GM18519 (cell line): ENCODE measurements at regions not wholly inside any gene's neighbourhood (a gene's known extent, or its start where the extent isn't known, plus 50 kb on each side); places are given as distances from the start of the nearest gene placed in this dataset.

ENCODE experiments used
- ATAC-seq: cut with Tn5 transposase; IDR thresholded peaks from one replicate; pipeline ENCODE4 v1.9.1; 2021; ENCODE audit warnings: mild to moderate bottlenecking, moderate library complexity; ENCODE audit not compliant: unreplicated experiment, low FRiP score

DNA sequence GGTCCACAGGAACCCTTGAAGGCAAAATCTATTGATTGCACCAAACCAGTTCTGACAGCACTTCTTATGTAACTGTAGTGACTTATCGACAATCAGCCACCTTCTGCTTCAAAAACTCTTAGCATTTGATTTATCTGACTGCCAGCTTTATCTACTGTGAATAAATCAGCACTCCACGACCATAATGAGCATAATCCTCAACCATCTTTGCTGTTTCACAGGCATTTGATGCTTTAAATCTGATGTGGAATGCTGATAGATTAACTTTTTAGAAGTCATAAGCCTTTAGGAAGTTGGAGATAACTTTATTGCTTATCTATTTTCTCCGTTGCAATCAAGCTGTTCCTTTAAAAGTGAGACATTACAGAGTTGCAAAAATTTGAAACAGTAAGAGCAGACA lies 101.5 kb upstream of the PTCHD4 start:
- no peak for ATAC-seq

DNA sequence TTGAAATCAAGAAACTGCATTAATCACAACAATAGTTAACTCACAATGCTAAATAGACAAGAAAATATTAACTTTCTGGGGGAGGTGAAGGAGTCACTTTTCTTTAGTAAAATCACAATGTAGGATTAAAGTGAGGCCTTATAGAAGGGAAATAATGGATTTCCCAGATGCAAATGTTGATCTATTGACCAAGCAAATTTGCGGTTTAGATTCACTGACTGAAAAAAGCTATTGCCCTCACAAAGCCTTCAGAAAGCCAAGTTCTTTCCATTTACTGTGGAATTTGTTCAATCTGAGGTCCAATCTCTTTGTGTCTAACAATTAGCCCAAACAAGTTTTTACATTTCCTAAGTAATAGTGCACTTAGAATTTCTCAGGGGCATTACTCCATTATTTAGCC lies 95.1 kb upstream of the PTCHD4 start:
- ATAC-seq: no peak

DNA sequence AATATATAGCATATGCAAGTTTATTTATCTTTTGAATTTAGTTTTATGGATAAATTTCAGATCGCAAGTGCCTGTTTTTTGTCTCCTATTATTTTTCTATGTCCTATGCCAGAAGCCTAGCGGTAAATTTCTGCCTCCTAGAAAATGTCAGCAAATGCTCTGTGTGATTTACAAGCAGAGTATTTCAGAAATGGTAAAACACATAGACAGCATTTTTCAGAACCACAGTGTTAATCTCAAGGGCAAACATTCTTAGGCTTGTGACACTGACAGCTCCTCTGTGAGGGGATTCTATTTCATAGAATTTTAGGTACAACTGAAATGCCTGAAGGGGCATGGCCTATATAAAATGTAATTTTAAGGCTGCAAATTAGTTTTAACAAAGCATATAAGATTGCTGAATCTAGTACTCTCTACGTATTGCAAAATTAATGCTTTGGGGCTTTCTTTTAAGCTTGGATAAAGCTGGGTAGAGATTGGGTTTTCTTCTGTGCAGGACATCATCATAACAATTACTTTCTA lies 89.9 kb upstream of the PTCHD4 start:
- no peak for ATAC-seq

DNA sequence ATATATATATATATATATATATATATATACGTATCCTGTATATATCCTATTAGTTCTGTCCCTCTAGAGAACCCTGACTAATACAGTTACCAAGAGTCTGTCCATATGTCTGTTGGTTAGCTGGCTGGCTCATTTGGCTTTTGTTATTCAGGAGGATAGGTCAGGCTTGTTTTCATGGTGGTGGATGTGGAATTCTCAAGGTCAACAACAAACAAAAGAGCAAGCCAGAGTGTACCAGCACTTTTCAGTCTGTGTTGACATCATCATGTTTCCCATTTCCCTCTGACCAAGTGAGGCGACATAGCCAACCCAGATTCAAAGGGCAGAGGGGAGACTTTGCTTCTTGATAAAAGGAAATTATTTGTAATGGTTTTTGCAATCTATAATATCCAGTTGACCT lies 88.5 kb upstream of the PTCHD4 start:
- ATAC-seq: no peak

DNA sequence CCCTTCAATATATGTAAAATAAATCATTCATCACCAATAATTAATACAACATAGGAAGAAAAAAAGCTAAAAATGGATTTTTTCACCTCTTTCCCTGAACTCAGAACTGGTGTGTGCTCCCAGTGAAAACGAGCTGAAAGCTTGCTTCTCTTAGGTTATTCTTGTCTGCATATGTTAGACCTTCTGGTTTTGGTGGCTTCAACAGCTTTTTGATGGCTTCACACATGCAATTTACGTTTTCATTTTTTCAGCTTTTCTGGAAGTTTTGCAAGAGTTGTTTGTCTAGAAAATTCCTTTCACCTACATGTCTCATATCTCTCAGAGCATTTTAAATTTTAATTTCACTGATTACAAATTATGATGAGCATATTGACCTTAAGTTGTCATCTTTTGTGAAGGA lies 86.9 kb upstream of the PTCHD4 start:
- ATAC-seq: no peak

DNA sequence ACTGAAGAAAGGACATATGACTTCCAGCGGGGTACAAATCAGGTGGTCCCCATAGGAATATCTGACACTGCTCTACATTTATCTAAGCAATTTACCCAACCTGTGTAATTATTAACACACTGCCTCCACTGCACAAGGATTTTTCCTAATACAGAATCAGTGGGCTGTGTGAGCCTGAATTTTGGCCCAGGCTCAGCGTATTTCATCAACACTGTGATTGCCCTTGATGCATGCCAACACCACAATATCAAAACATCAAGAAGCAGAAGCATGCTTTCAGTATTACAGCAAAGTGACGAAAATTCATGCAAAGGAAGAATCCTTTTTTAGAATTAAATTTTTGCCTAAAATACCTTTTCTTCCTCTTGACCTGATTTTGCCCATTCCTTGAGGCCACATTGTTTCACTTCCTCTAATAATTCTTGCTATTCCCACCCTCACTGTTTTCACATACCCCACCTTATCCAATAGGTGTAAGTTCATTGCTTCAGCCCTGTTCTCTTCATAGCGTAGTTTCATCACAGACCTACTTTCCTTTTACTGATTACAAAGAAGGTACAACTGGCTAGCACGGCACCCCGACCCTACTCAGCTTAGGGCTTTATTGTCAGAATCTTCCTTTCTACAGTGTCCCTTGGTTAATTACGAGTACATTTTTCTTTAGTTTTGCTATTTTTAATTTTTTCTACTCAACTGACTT lies 83.7 kb upstream of the PTCHD4 start:
- no peak for ATAC-seq

DNA sequence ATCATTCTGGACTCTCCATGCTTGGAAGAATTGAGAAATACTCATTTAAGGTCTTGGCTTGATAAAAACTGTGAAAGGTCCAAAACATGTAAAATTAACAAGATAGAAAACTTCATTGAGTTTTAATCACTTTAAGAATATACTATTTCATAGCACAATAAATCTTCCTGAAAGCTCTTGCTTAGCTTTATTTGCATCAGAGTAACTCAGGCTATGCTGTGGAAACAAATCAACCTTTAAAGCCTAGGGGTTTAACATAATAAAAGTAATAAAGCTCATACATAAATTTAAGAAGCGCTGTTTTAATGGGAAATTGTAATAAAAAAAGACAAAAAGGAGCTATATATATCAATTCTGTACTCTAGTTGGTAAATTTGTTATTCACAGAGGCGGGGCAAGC lies 77.2 kb upstream of the PTCHD4 start:
- ATAC-seq: no peak

DNA sequence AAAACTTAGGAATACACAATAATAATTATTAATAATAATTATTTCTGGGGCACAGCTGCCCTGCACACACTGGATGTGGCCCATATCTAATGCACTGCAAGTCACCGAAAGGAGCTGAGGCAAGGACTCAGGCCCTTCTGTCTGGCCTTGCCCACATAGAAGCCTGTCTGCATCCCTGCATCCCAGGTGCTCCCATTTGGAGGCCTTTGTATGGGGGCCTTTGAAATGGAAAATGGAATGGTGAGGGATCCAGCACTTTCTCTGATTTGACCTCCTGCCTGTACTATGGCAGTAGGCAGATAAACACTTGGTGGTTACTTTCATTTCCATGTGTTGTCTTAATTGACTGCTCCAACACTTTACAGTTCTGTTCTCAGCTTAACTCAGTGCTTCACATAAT lies 75.7 kb upstream of the PTCHD4 start:
- ATAC-seq: no peak

DNA sequence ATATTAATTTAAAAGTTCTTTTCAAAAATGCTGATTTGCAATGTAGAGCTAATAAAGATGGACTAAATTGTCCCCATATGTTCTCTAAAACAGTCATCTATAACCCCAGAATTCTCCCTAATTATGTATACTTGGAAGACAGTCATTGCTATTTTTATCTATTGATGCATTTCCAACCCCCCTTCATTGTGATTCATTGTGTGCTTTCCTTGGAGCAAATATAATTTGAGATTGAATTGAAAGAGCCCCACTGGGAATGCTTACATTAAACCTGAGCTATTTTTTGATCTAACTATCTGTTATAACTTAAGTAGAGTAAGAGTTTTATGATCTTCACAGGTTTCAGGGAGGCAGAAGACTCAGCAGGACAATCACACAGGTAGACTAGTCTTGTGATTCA lies 73.7 kb upstream of the PTCHD4 start:
- ATAC-seq: no peak

DNA sequence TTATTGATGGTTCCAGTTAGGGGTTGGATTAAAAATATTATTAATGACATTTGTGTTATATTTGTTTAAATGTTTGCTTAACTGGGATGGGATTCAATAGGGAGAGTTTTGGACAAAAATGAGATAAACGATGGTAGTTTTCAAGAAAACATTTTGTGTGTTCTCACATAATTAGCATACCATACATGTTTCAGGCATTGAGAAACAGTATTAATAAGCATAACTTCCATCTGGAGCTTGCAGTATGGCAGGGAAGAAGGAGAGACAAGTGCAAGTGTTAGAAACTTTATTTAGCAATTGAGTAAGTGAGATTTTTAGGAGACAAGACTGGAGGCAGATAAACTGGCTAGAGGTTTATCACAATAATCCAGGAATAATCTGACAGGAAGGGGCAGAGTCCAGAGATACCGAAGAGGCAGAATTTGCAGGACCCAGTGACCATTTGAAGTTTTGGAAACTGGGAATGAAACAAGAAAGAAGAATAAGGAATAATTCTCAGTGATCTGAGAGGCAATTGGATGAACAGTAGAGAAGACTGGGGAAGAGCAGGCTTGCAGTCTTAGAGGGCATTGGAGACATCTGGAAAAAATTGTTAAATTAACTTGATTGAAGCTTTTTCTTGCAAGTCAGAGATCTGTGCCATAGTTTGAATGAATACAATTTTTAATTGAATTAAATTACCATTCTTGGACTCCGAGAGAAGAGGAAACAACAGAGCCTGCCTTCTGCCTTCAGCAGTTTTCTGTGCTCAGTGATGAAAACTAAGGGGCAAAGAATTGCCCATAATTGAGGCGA lies 73.0 kb upstream of the PTCHD4 start:
- no peak for ATAC-seq

DNA sequence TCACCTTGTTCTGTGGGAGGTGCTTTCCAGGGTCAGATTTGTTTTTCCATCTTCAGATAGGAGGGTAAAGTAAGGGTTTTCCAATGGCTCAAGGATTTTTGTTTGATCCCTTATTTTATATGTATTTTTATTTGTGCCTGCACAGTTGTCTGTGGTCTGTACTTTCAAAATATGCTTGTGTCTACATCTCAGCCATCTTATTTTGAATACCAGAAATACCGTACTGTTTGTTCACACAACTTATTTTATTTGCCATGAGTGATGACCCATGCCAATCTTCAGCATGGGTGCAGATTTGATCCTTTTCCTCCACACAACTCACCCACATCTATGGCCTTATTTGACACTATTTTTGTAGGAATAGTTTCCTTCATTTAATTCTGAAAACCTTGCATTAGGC lies 72.2 kb upstream of the PTCHD4 start:
- no peak for ATAC-seq

DNA sequence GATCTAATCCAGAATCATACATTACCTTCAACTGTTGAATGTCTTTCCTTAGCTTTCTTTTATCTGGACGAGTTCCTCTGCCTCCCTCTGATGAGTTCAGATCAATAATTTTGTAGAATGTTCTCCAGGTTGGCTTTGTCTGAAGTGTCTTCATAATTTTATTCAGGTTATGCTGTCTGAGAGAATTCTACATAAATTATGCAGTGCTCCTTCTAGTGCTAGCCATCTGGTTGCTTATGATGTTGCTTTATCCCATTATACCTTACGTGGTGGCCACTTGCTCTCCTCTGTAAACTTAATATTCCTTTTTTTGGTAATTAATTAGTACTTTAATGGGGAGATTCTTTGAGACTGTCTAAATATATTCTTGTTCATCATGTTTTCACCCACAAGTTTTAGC lies 67.7 kb upstream of the PTCHD4 start:
- ATAC-seq: no peak

DNA sequence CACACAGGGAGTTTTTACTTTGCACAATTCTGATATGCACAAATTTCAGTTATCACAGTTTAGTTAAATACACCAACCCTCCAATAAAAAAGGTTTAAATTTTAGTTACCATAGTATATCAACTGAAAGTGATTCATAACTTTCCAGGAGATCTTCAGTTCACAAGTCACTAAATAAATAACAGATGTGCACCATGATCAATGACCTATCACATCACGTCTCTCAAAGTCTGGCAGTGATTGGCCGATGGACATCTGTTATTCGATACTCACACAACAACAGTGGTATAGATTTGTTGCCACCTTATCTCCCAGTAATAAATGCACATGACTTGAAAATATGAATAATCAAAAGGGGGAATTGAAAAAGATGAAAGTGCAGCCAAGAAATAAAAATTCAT lies 66.8 kb upstream of the PTCHD4 start:
- ATAC-seq: no peak

DNA sequence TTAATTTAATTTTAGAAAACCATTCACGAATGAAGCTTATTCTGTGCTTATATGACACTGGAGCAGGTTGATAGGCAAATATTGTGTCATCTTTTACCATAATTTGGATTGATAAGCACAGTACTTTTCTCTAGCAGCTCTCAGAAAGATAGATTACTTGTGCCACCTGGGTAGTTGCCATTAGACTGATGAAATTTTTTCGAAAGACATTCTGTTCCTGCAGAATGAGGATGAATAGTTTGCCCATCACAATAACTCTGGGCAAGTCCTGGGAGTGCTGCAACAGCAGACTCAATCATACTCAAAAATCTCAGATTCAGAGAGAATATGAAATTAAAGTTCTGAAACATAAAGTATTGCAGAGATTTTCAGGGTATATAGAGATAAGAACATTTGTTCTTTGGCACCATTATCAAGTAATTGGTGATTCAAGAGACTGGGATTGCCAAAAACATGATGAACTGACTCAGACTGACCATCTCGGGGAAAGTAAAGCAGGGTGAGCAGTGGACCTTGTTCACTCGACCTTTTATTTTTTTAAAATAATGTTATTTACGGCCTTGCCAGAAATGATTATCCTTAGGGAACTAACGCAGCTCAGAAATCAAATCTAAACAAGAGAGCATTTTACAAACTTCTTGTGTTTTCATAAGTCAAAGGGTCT lies 65.8 kb upstream of the PTCHD4 start:
- ATAC-seq: no peak

DNA sequence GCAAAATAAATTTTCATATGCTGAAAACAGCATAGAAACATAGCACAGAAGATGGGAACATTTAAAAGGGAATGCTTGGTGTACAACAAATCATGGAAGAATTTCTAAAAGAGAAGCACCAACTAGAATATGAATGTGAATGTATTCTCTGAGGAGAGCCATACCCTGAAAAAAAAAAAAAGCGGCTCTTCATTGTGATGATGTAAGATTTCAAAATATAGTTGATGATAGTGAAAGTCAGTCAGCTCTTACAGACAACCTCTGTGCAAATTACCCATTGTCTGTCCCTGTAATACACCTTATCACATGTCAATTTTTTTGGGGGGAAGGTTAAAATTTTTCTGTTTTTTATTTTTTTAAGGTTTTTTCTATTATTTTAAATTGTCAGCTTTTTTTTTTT lies 58.6 kb upstream of the PTCHD4 start:
- ATAC-seq: no peak
